ENCODE measurements at regions not wholly inside any gene's neighbourhood (a gene's known extent, or its start where the extent isn't known, plus 50 kb on each side); places are given as distances from the start of the nearest gene placed in this dataset.

DNA sequence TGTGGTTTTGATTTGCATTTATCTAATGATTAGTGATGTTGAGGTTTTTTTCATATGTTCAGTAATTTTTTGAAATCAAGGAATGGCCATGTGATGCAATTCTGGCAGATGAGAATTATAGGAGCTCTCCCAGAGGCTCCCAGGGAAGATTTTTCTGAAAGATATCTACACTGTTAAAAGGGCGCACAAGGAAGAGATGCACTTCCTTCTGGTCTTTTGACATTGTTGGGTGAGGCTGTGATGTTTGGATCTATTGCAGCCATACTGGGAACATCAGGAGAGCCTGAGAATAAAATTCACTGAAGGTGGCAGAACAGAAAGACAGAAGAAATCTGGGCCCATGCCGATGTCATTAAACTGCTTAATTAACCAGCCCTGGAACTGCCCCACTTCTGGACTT, 108.5 kb downstream of the DDX1 start:
- no peaks in the 10 kb centered on the region for H3K36me3 Mint-ChIP-seq (ENCODE audit: low read depth)
- peaks cover 9% of the 10 kb centered on the region for H3K27me3 Mint-ChIP-seq (ENCODE audit: low read depth, poor library complexity)
- no peaks in the 10 kb centered on the region for H3K9me3 Mint-ChIP-seq
- peaks cover 26% of the 10 kb centered on the region for H3K4me1 Mint-ChIP-seq
- TF ChIP-seq, protein P1, sequence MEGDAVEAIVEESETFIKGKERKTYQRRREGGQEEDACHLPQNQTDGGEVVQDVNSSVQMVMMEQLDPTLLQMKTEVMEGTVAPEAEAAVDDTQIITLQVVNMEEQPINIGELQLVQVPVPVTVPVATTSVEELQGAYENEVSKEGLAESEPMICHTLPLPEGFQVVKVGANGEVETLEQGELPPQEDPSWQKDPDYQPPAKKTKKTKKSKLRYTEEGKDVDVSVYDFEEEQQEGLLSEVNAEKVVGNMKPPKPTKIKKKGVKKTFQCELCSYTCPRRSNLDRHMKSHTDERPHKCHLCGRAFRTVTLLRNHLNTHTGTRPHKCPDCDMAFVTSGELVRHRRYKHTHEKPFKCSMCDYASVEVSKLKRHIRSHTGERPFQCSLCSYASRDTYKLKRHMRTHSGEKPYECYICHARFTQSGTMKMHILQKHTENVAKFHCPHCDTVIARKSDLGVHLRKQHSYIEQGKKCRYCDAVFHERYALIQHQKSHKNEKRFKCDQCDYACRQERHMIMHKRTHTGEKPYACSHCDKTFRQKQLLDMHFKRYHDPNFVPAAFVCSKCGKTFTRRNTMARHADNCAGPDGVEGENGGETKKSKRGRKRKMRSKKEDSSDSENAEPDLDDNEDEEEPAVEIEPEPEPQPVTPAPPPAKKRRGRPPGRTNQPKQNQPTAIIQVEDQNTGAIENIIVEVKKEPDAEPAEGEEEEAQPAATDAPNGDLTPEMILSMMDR (IDR thresholded peaks at IDR 0.05) = no peak
- DNase-seq = no peak
- H3K27ac Mint-ChIP-seq = no peak overlapping the region
- H3K4me3 Mint-ChIP-seq = no peak overlapping the region

DNA sequence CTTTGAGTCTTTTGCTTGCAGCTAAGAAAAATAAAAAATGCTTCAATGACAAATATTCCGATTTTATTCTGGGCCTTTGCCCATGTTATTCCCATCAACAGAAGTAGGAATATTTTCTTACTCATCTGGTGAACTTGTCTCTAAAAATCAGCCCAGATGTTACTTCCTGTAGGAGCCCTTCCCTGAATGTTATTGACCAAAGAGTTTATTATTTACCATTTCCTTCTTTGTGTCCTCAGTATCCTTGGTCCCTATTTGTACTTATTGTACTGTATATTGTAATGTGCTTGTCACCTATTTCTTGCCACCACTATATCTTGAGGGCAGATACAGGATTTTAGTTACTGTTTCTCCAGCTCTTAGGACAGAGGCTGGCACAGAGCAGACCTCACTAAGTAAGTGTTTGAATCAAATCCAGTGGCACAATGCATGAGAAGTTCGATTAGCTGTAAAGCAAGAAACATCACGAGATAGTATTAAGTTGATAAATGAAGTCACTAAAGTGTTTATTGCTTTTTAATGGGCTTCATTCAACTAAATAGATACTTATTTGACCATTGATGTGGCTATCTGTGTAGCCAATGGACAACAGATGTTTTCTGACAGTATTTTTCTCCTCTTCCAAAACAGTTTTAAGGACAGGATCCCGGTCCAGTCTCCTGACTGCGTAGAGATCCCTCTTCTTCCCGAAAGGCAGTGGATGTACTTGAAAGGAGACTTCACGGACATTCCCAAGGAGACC, 109.1 kb downstream of the DDX1 start:
- no peak for DNase-seq
- Mint-ChIP-seq H3K27me3 (ENCODE audit: low read depth, poor library complexity) (peaks cover 9% of the 10 kb centered on the region), H3K4me3 (no peak overlapping the region)

DNA sequence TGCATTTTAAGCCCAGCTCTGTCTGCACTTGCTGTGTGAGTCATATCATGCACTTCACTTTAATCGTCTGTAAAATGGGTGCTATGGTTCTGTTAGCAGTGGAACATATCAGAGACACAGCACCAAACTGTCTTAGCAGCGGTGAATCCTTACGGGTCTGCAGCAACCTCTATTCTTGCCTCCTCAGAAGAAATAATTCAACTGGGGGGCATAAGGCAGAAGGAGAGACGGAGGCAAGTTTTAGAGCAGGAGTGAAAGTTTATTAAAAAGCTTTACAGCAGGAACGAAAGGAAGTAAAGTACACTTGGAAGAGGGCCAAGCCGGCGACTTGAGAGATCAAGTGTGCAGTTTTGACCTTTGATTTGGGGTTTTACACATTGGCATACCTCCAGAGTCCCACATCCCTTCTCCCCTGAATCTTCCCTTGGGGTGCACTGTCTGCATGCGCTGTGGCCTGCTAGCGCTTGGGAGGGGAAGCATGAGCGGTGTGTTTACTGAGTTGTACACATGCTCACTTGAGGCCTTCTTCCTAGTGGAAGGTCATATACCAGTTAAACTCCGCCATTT, 109.8 kb downstream of the DDX1 start:
- Mint-ChIP-seq H3K9me3 (peaks cover 8% of the 10 kb centered on the region), H3K36me3 (ENCODE audit: low read depth) (no peaks in the 10 kb centered on the region), H3K4me3 (no peak overlapping the region), H3K27ac (no peak overlapping the region), H3K4me1 (peaks cover 34% of the 10 kb centered on the region), H3K27me3 (ENCODE audit: low read depth, poor library complexity) (peaks cover 9% of the 10 kb centered on the region)
- no peak for DNase-seq
- TF ChIP-seq, protein P1 (IDR thresholded peaks at IDR 0.05) = no peak

More for the DNA sequence above, 109.1 kb downstream of the DDX1 start:
- TF ChIP-seq, protein P1 (IDR thresholded peaks at IDR 0.05) = no peak
- no peaks in the 10 kb centered on the region for H3K36me3 Mint-ChIP-seq (ENCODE audit: low read depth)
- H3K9me3 Mint-ChIP-seq = peaks cover 2% of the 10 kb centered on the region
- H3K4me1 Mint-ChIP-seq = peaks cover 30% of the 10 kb centered on the region
- no peak overlapping the region for H3K27ac Mint-ChIP-seq

DNA sequence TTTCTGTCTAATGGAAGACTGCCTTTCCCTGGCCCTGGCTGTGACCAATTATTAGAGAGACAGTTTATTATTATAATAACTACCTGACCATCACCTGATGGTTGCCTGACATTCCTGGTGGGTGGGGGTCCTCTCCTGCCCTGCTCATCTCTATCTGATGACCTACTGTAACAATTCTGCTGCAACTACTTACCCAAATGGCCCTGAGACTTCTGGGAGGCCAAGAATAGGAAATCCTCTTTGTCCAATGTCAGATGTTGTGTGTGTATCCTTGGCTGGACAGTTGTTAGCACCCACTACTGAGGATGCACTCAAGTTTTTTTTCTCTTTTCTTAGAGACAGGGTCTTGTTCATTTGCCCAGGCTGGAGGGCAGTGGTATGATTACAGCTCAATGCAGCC, 110.3 kb downstream of the DDX1 start:
- peaks cover 34% of the 10 kb centered on the region for H3K4me1 Mint-ChIP-seq
- TF ChIP-seq, protein P1 (IDR thresholded peaks at IDR 0.05) = no peak
- H3K27me3 Mint-ChIP-seq (ENCODE audit: low read depth, poor library complexity) = peaks cover 10% of the 10 kb centered on the region
- H3K9me3 Mint-ChIP-seq = peaks cover 13% of the 10 kb centered on the region
- H3K27ac Mint-ChIP-seq = no peak overlapping the region
- no peak overlapping the region for H3K4me3 Mint-ChIP-seq
- DNase-seq = no peak
- H3K36me3 Mint-ChIP-seq (ENCODE audit: low read depth) = no peaks in the 10 kb centered on the region

DNA sequence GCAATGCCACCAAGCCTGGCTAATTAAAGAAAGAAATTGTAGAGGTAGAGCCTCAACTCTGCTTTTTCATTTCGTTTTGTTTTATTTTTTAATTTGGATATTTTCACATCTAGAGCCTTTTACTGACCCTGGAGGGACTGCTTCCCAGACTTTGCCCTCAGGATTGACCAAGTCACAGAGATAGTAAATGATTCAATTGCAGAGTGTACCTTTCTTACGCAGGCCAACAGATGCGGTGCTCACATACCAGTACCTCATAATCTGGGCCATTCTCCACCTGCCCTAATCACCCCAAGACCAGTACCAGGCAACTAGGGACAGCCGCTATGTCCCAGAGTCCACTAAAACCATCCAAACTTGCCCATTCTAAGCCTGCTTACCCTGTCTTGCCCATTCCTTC, 110.8 kb downstream of the DDX1 start:
- DNase-seq = no peak
- Mint-ChIP-seq H3K4me3 (no peak overlapping the region), H3K27me3 (ENCODE audit: low read depth, poor library complexity) (peaks cover 12% of the 10 kb centered on the region), H3K4me1 (peaks cover 34% of the 10 kb centered on the region), H3K9me3 (peaks cover 13% of the 10 kb centered on the region), H3K36me3 (ENCODE audit: low read depth) (no peaks in the 10 kb centered on the region), H3K27ac (no peak overlapping the region)
- TF ChIP-seq, protein P1 (IDR thresholded peaks at IDR 0.05) = no peak
